ENCODE measurements at regions not wholly inside any gene's neighbourhood (a gene's known extent, or its start where the extent isn't known, plus 50 kb on each side); places are given as distances from the start of the nearest gene placed in this dataset.

DNA sequence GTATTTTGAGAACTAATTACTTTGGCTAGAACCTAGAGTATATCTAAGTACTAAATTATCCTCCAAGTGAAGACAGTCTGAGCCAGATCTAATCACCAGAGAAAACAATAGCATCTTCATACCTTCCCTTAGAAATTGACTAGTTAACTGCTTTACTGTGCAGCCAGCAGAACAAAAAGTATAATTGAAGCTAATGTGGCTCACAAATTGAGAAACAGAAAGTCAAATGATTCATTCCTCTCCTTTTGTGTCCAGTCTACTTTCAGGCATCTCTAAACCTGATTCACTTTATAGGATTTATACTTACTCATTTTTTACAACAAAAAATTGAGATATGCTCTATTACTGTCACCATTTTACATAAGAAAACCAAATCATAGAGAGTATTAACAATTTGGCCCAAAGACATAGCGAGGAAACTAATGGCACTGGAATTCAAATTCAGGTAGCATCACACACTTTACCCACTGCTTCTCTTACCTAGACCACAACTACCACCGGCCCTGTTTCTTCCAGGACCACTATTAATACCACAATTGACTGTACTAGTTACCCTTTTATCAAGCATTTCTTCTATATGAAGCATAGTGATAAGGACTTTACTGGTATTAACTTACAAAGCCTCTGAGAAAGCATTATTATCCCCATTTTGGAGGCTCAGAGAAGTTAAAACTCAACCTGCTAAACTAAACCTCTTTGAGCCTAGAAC is 1402.6 kb upstream of the TENM4 start:
- Histone ChIP-seq H3K4me2 (ENCODE audit: low read length) (no peak overlapping the region), H2AFZ (ENCODE audit: low read length) (no peak overlapping the region), H3K27ac (ENCODE audit: low read depth, low read length, poor library complexity, severe bottlenecking) (no peak overlapping the region), H3K4me1 (ENCODE audit: insufficient read depth, low read length, severe bottlenecking) (no peaks in the 10 kb centered on the region), H3K9me2 (ENCODE audit: low read depth, low read length) (no peaks in the 10 kb centered on the region), H3K27me3 (ENCODE audit: insufficient read depth, low read length) (no peaks in the 10 kb centered on the region), H3K79me2 (ENCODE audit: insufficient read depth, low read length) (no peaks in the 10 kb centered on the region), H4K20me1 (ENCODE audit: insufficient read depth, low read length) (no peaks in the 10 kb centered on the region), H3K9ac (ENCODE audit: low read length) (no peak overlapping the region), H3F3A (ENCODE audit: insufficient read depth, low read length) (no peaks in the 10 kb centered on the region), H3K36me3 (ENCODE audit: insufficient read depth, low read length) (no peaks in the 10 kb centered on the region), H3K9me3 (ENCODE audit: low read length) (no peaks in the 10 kb centered on the region), H3K4me3 (ENCODE audit: low read depth, low read length, poor library complexity, severe bottlenecking) (no peak overlapping the region)
- TF ChIP-seq, protein P1, sequence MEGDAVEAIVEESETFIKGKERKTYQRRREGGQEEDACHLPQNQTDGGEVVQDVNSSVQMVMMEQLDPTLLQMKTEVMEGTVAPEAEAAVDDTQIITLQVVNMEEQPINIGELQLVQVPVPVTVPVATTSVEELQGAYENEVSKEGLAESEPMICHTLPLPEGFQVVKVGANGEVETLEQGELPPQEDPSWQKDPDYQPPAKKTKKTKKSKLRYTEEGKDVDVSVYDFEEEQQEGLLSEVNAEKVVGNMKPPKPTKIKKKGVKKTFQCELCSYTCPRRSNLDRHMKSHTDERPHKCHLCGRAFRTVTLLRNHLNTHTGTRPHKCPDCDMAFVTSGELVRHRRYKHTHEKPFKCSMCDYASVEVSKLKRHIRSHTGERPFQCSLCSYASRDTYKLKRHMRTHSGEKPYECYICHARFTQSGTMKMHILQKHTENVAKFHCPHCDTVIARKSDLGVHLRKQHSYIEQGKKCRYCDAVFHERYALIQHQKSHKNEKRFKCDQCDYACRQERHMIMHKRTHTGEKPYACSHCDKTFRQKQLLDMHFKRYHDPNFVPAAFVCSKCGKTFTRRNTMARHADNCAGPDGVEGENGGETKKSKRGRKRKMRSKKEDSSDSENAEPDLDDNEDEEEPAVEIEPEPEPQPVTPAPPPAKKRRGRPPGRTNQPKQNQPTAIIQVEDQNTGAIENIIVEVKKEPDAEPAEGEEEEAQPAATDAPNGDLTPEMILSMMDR (IDR thresholded peaks at IDR 0.05; ENCODE audit: low read length) = no peak
- no peak for TF ChIP-seq EZH2 (IDR thresholded peaks at IDR 0.05; ENCODE audit: borderline replicate concordance, low read length)

DNA sequence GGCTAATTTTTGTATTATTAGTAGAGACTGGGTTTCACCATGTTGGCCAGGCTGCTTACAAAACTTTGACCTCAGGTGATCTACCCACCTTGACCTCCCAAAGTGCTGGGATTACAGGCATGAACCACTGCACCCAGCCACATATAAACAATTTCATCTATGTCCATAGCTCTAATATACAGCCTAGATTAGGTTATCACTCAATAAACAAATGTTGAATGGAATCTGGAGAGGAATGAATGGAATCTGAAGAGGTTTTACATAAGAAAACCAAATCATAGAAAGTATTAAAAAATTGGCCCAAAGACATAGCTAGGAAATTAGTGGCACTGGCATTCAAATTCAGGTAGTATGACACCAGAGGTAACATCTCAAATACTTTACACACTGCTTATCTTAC is 1401.4 kb upstream of the TENM4 start:
- TF ChIP-seq EZH2 (IDR thresholded peaks at IDR 0.05; ENCODE audit: borderline replicate concordance, low read length) = no peak
- TF ChIP-seq, protein P1 (IDR thresholded peaks at IDR 0.05; ENCODE audit: low read length) = no peak
- H3K9ac ChIP-seq (ENCODE audit: low read length) = no peak overlapping the region
- no peaks in the 10 kb centered on the region for H3K79me2 ChIP-seq (ENCODE audit: insufficient read depth, low read length)
- no peaks in the 10 kb centered on the region for H3K27me3 ChIP-seq (ENCODE audit: insufficient read depth, low read length)
- H3K9me2 ChIP-seq (ENCODE audit: low read depth, low read length) = no peaks in the 10 kb centered on the region
- no peak overlapping the region for H3K4me3 ChIP-seq (ENCODE audit: low read depth, low read length, poor library complexity, severe bottlenecking)
- H3K36me3 ChIP-seq (ENCODE audit: insufficient read depth, low read length) = no peaks in the 10 kb centered on the region
- H4K20me1 ChIP-seq (ENCODE audit: insufficient read depth, low read length) = no peaks in the 10 kb centered on the region
- H3K27ac ChIP-seq (ENCODE audit: low read depth, low read length, poor library complexity, severe bottlenecking) = no peak overlapping the region
- no peaks in the 10 kb centered on the region for H3F3A ChIP-seq (ENCODE audit: insufficient read depth, low read length)
- H3K4me2 ChIP-seq (ENCODE audit: low read length) = no peak overlapping the region
- H3K4me1 ChIP-seq (ENCODE audit: insufficient read depth, low read length, severe bottlenecking) = no peaks in the 10 kb centered on the region
- H2AFZ ChIP-seq (ENCODE audit: low read length) = no peak overlapping the region
- H3K9me3 ChIP-seq (ENCODE audit: low read length) = no peaks in the 10 kb centered on the region

DNA sequence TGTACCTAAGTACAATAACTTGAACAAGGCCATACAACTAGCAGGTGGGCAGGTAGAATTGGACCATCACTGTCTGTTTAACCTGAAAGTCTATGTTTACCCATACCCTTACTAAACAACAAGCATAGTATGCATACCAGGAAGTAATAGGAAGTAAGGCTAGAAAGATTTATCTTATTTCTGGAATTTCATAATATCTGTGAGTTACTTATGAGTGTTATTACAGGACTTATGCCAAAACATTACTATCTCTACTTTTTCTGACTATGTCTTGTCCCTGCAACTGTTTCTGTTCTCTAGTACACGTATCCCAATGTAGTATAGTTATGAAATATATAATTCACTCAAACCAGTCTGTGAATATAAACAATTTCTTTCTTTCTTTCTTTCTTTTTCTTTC is 1400.8 kb upstream of the TENM4 start:
- no peaks in the 10 kb centered on the region for H3K79me2 ChIP-seq (ENCODE audit: insufficient read depth, low read length)
- no peak overlapping the region for H3K27ac ChIP-seq (ENCODE audit: low read depth, low read length, poor library complexity, severe bottlenecking)
- H4K20me1 ChIP-seq (ENCODE audit: insufficient read depth, low read length) = no peaks in the 10 kb centered on the region
- no peaks in the 10 kb centered on the region for H3K9me3 ChIP-seq (ENCODE audit: low read length)
- no peak overlapping the region for H3K4me2 ChIP-seq (ENCODE audit: low read length)
- no peak overlapping the region for H2AFZ ChIP-seq (ENCODE audit: low read length)
- H3K4me1 ChIP-seq (ENCODE audit: insufficient read depth, low read length, severe bottlenecking) = no peaks in the 10 kb centered on the region
- H3K27me3 ChIP-seq (ENCODE audit: insufficient read depth, low read length) = no peaks in the 10 kb centered on the region
- H3K4me3 ChIP-seq (ENCODE audit: low read depth, low read length, poor library complexity, severe bottlenecking) = no peak overlapping the region
- no peaks in the 10 kb centered on the region for H3K9me2 ChIP-seq (ENCODE audit: low read depth, low read length)
- H3F3A ChIP-seq (ENCODE audit: insufficient read depth, low read length) = no peaks in the 10 kb centered on the region
- H3K36me3 ChIP-seq (ENCODE audit: insufficient read depth, low read length) = no peaks in the 10 kb centered on the region
- no peak overlapping the region for H3K9ac ChIP-seq (ENCODE audit: low read length)
- TF ChIP-seq, protein P1 (IDR thresholded peaks at IDR 0.05; ENCODE audit: low read length) = no peak
- no peak for TF ChIP-seq EZH2 (IDR thresholded peaks at IDR 0.05; ENCODE audit: borderline replicate concordance, low read length)

All from OCI-LY1 (cell line).